ENCODE measurements at regions not wholly inside any gene's neighbourhood (a gene's known extent, or its start where the extent isn't known, plus 50 kb on each side); places are given as distances from the start of the nearest gene placed in this dataset.

GRCh38 chr13:103515410-103515809 lies 449.2 kb upstream of the SLC10A2 start (continued):
- no peak for TF ChIP-seq CHD7 (IDR thresholded peaks at IDR 0.05; ENCODE audit: insufficient replicate concordance, low read length)
- no peak for TF ChIP-seq CREB1 (IDR thresholded peaks at IDR 0.05)
- TF ChIP-seq GTF2F1 (IDR thresholded peaks at IDR 0.05; ENCODE audit: borderline replicate concordance, low read depth, low read length), result no peak
- TF ChIP-seq SIRT6 (IDR thresholded peaks at IDR 0.05; ENCODE audit: low read length), result no peak
- TF ChIP-seq EZH2 (IDR thresholded peaks at IDR 0.05; ENCODE audit: low read depth, low read length, severe bottlenecking), result no peak
- TF ChIP-seq SP4 (IDR thresholded peaks at IDR 0.05; ENCODE audit: low read length), result no peak
- TF ChIP-seq GABPA (IDR thresholded peaks at IDR 0.05; ENCODE audit: borderline replicate concordance, insufficient read depth, low read length), result no peak
- TF ChIP-seq CHD1 (IDR thresholded peaks at IDR 0.05; ENCODE audit: low read depth, low read length), result no peak
- no peak for TF ChIP-seq CBX8 (IDR thresholded peaks at IDR 0.05; ENCODE audit: borderline replicate concordance, low read depth, low read length)
- no peak for TF ChIP-seq SP2 (IDR thresholded peaks at IDR 0.05; ENCODE audit: low read length)
- TF ChIP-seq TAF1 (IDR thresholded peaks at IDR 0.05; ENCODE audit: low read depth, low read length), result no peak
- TF ChIP-seq, protein P1, sequence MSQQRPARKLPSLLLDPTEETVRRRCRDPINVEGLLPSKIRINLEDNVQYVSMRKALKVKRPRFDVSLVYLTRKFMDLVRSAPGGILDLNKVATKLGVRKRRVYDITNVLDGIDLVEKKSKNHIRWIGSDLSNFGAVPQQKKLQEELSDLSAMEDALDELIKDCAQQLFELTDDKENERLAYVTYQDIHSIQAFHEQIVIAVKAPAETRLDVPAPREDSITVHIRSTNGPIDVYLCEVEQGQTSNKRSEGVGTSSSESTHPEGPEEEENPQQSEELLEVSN (IDR thresholded peaks at IDR 0.05), result no peak
- TF ChIP-seq EGR1 (IDR thresholded peaks at IDR 0.05; ENCODE audit: borderline replicate concordance, low read depth, low read length), result no peak
